Neural cell (in vitro differentiated cells): ENCODE measurements at regions not wholly inside any gene's neighbourhood (a gene's known extent, or its start where the extent isn't known, plus 50 kb on each side); places are given as distances from the start of the nearest gene placed in this dataset.

Source experiments
- CTCF ChIP-seq: fragments of 450-650 bp; IDR thresholded peaks from 2 replicates; pipeline ENCODE4 v1.5.1; 2014; ENCODE audit warnings: antibody characterized with exemption, mild to moderate bottlenecking, moderate library complexity; ENCODE audit not compliant: poor library complexity, severe bottlenecking
- MXI1 ChIP-seq: fragments of 450-650 bp; conservative IDR thresholded peaks from 2 replicates; pipeline ENCODE4 v1.6.1; 2014; ENCODE audit warnings: antibody characterized with exemption, mild to moderate bottlenecking; ENCODE audit not compliant: poor library complexity, severe bottlenecking
- SMC3 ChIP-seq: fragments of 450-650 bp; conservative IDR thresholded peaks from 2 replicates; pipeline ENCODE4 v1.6.1; 2014; ENCODE audit warnings: antibody characterized with exemption, mild to moderate bottlenecking, moderate library complexity; ENCODE audit not compliant: poor library complexity

DNA sequence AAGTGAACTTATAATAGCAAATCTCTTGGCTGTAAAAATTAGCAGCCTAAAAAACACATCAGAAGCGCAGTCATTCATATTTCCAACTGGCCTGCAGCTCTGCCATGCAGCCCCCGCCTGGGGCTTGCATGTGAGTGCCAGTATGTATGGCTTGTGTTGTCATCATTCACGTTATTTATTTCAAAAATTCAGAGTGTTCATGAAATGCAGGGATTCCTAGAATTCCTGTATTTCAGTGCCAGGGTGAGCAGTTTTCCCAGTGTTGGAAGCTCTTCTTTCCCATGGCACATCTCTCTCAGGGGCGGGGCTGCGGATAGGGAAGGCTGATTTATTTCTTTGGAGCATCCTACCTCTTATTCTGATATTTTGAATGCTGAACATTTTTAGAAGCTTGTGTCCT, 234.6 kb downstream of the FGF9 start:
- TF ChIP-seq CTCF = no peak
- TF ChIP-seq SMC3 = no peak
- TF ChIP-seq MXI1 = no peak
